Neural progenitor cell (in vitro differentiated cells): ENCODE measurements at regions not wholly inside any gene's neighbourhood (a gene's known extent, or its start where the extent isn't known, plus 50 kb on each side); places are given as distances from the start of the nearest gene placed in this dataset.

Source experiments
- CTCF ChIP-seq: fragments of 200-600 bp; sonication (generic); IDR thresholded peaks from 2 replicates; pipeline ENCODE4 v1.5.1; 2017; ENCODE audit warnings: antibody characterized with exemption, mild to moderate bottlenecking
- EZH2phosphoT487 ChIP-seq: fragments of 200-600 bp; sonication (generic); IDR thresholded peaks from 2 replicates; pipeline ENCODE4 v1.6.1; 2017; ENCODE audit warnings: antibody characterized with exemption

- TF ChIP-seq EZH2phosphoT487 (no peak), CTCF (peak; percentile 99)
Measured at GRCh38 chr6:79777713-79778579, 146.8 kb downstream of the SH3BGRL2 start.
